Endothelial cell of umbilical vein (primary cell): ENCODE measurements at regions not wholly inside any gene's neighbourhood (a gene's known extent, or its start where the extent isn't known, plus 50 kb on each side); places are given as distances from the start of the nearest gene placed in this dataset.

Experiments used
- MAX ChIP-seq: IDR thresholded peaks from 2 replicates; pipeline ENCODE4 v1.6.1; 2011; ENCODE audit not compliant: insufficient read depth, insufficient read length
- POLR2A ChIP-seq: IDR thresholded peaks from 2 replicates; pipeline ENCODE4 v1.6.1; 2012; ENCODE audit warnings: low read depth, mild to moderate bottlenecking, control low read depth, low read length

GRCh38 chr6:111980971-111981840, 72.7 kb upstream of the CCN6 start:
- no peak for TF ChIP-seq POLR2A
- TF ChIP-seq MAX, result no peak
